Loucy (cell line): ENCODE measurements at regions not wholly inside any gene's neighbourhood (a gene's known extent, or its start where the extent isn't known, plus 50 kb on each side); places are given as distances from the start of the nearest gene placed in this dataset.

ENCODE experiments used
- H2AFZ ChIP-seq: fragments of 200-600 bp; sonication (generic); 2 replicates; pipeline ENCODE4 v1.6.0; 2016; ENCODE audit warnings: antibody characterized with exemption, mild to moderate bottlenecking, low read length, moderate library complexity
- H3F3A ChIP-seq: fragments of 200-600 bp; 2 replicates; pipeline ENCODE4 v1.6.0; 2016; ENCODE audit warnings: antibody characterized with exemption, low read depth, mild to moderate bottlenecking
- H3K27me3 ChIP-seq: fragments of 200-600 bp; sonication (generic); 2 replicates; pipeline ENCODE4 v1.6.1; 2014; ENCODE audit warnings: low read length, mild to moderate bottlenecking; ENCODE audit not compliant: insufficient read depth, poor library complexity, severe bottlenecking
- H3K36me3 ChIP-seq: fragments of 200-600 bp; sonication (generic); 2 replicates; pipeline ENCODE4 v1.6.1; 2016; ENCODE audit warnings: low read length; ENCODE audit not compliant: insufficient read depth
- H3K4me1 ChIP-seq: fragments of 200-600 bp; sonication (generic); 2 replicates; pipeline ENCODE4 v1.5.1; 2014; ENCODE audit warnings: low read length, mild to moderate bottlenecking; ENCODE audit not compliant: insufficient read depth, poor library complexity, severe bottlenecking
- H3K4me2 ChIP-seq: fragments of 200-600 bp; sonication (generic); 2 replicates; pipeline ENCODE4 v1.6.0; 2014; ENCODE audit warnings: antibody characterized with exemption, low read length, low read depth, mild to moderate bottlenecking; ENCODE audit not compliant: poor library complexity, severe bottlenecking
- H3K4me3 ChIP-seq: fragments of 200-600 bp; sonication (generic); 2 replicates; pipeline ENCODE4 v1.5.1; 2014; ENCODE audit warnings: low read length, mild to moderate bottlenecking, mixed read lengths; ENCODE audit not compliant: poor library complexity, severe bottlenecking
- H3K79me2 ChIP-seq: fragments of 200-600 bp; sonication (generic); 2 replicates; pipeline ENCODE4 v1.6.1; 2014; ENCODE audit warnings: low read length; ENCODE audit not compliant: insufficient read depth
- H3K9ac ChIP-seq: fragments of 200-600 bp; sonication (generic); 2 replicates; pipeline ENCODE4 v1.6.0; 2014; ENCODE audit warnings: mild to moderate bottlenecking, low read depth, low read length, moderate library complexity; ENCODE audit not compliant: poor library complexity, severe bottlenecking
- H3K9me2 ChIP-seq: fragments of 200-600 bp; sonication (generic); replicated peaks from 2 replicates; pipeline ENCODE4 v1.6.1; 2016; ENCODE audit warnings: low read depth, low read length, mixed read lengths
- H3K9me3 ChIP-seq: fragments of 200-600 bp; sonication (generic); 2 replicates; pipeline ENCODE4 v1.6.1; 2014; ENCODE audit warnings: mild to moderate bottlenecking, antibody characterized with exemption, low read length, low read depth; ENCODE audit not compliant: insufficient read depth
- H4K20me1 ChIP-seq: fragments of 200-600 bp; sonication (generic); 2 replicates; pipeline ENCODE4 v1.6.0; 2014; ENCODE audit warnings: antibody characterized with exemption, low read length, mild to moderate bottlenecking; ENCODE audit not compliant: insufficient read depth, poor library complexity, severe bottlenecking
- CTCF ChIP-seq: fragments of 200-600 bp; sonication (generic); conservative IDR thresholded peaks from 2 replicates; pipeline ENCODE4 v1.5.1; 2014; ENCODE audit warnings: mild to moderate bottlenecking, antibody characterized with exemption, low read length
- EZH2phosphoT487 ChIP-seq: fragments of 200-600 bp; IDR thresholded peaks from 2 replicates; pipeline ENCODE4 v1.6.1; 2018; ENCODE audit warnings: antibody characterized with exemption, mild to moderate bottlenecking, moderate library complexity, borderline replicate concordance

GRCh38 chr13:40080676-40081075 lies 425.2 kb downstream of the COG6 start:
- H3K4me2 ChIP-seq, result no peak overlapping the region
- no peaks in the 10 kb centered on the region for H3K9me3 ChIP-seq
- H3K27me3 ChIP-seq, result no peaks in the 10 kb centered on the region
- no peaks in the 10 kb centered on the region for H4K20me1 ChIP-seq
- H3K79me2 ChIP-seq, result no peaks in the 10 kb centered on the region
- no peaks in the 10 kb centered on the region for H3K9me2 ChIP-seq
- H3K9ac ChIP-seq, result no peak overlapping the region
- no peaks in the 10 kb centered on the region for H3F3A ChIP-seq
- no peak overlapping the region for H3K4me3 ChIP-seq
- no peak for TF ChIP-seq EZH2phosphoT487
- no peak for TF ChIP-seq CTCF
- no peaks in the 10 kb centered on the region for H3K36me3 ChIP-seq
- no peak overlapping the region for H2AFZ ChIP-seq
- no peaks in the 10 kb centered on the region for H3K4me1 ChIP-seq

- no peaks in the 10 kb centered on the region for H3K36me3 ChIP-seq
- H3K9me3 ChIP-seq, result no peaks in the 10 kb centered on the region
- H3F3A ChIP-seq, result no peaks in the 10 kb centered on the region
- no peak for TF ChIP-seq EZH2phosphoT487
- TF ChIP-seq CTCF, result no peak
- H3K4me3 ChIP-seq, result no peak overlapping the region
- no peaks in the 10 kb centered on the region for H3K4me1 ChIP-seq
- no peaks in the 10 kb centered on the region for H4K20me1 ChIP-seq
- no peak overlapping the region for H3K4me2 ChIP-seq
- no peak overlapping the region for H3K9ac ChIP-seq
- no peak overlapping the region for H2AFZ ChIP-seq
- H3K9me2 ChIP-seq, result no peaks in the 10 kb centered on the region
- H3K79me2 ChIP-seq, result no peaks in the 10 kb centered on the region
- H3K27me3 ChIP-seq, result no peaks in the 10 kb centered on the region
Measured at GRCh38 chr13:40082639-40083038, 427.2 kb downstream of the COG6 start.

GRCh38 chr13:40083841-40084240 lies 428.4 kb downstream of the COG6 start:
- TF ChIP-seq CTCF (no peak), EZH2phosphoT487 (no peak)
- Histone ChIP-seq H3K9me2 (no peaks in the 10 kb centered on the region), H3K4me1 (no peaks in the 10 kb centered on the region), H3K9ac (no peak overlapping the region), H3K9me3 (no peaks in the 10 kb centered on the region), H3F3A (no peaks in the 10 kb centered on the region), H4K20me1 (no peaks in the 10 kb centered on the region), H3K4me2 (no peak overlapping the region), H3K79me2 (no peaks in the 10 kb centered on the region), H3K4me3 (no peak overlapping the region), H3K27me3 (no peaks in the 10 kb centered on the region), H3K36me3 (no peaks in the 10 kb centered on the region), H2AFZ (no peak overlapping the region)
